IMR-90 (cell line): ENCODE measurements at regions not wholly inside any gene's neighbourhood (a gene's known extent, or its start where the extent isn't known, plus 50 kb on each side); places are given as distances from the start of the nearest gene placed in this dataset.

Source experiments
- ATAC-seq: fragments of 200-7000 bp; cut with Tn5 transposase; 2 replicates; pipeline ENCODE4 v1.9.1; 2020; ENCODE audit warnings: low read depth, mild to moderate bottlenecking, moderate library complexity
- BruUV-seq: library from RNA; stranded (reverse); fragments of 400-500 nt; replicated peaks from 2 replicates; lab custom pipeline; 2021; lab: Mats Ljungman, UMichigan
- CTCF ChIA-PET: fragments of 300-600 bp; formaldehyde crosslinking; extraction: SDS; loops from one replicate; lab custom pipeline; 2021; ENCODE audit warnings: antibody characterized with exemption; lab: Yijun Ruan, JAX
- POLR2A ChIA-PET: fragments of 300-600 bp; sonication (Branson Sonifier 250); formaldehyde crosslinking; loops from one replicate; lab custom pipeline; 2022; ENCODE audit warnings: antibody characterized with exemption; ENCODE audit not compliant: unreplicated experiment; lab: Charles Lee
- DNase-seq: peaks from one replicate; pipeline ENCODE4 v3.0.0; 2013
- H2AFZ ChIP-seq: replicated peaks from 2 replicates; pipeline ENCODE3; 2013; ENCODE audit warnings: low read length, mild to moderate bottlenecking; ENCODE audit not compliant: poor library complexity
- H2AK5ac ChIP-seq: 2 replicates; pipeline ENCODE4 v1.6.1; 2013; ENCODE audit warnings: low read depth, low read length, inconsistent platforms
- H2AK9ac ChIP-seq: replicated peaks from 2 replicates; pipeline ENCODE3; 2013; ENCODE audit warnings: mild to moderate bottlenecking, low read depth, low read length, moderate library complexity; ENCODE audit not compliant: poor library complexity
- H2BK120ac ChIP-seq: 2 replicates; pipeline ENCODE4 v1.6.1; 2013; ENCODE audit warnings: low read depth, low read length, inconsistent platforms
- H2BK15ac ChIP-seq: 3 replicates; pipeline ENCODE4 v1.6.1; 2013; ENCODE audit warnings: low read depth, low read length, inconsistent platforms
- H2BK20ac ChIP-seq: 2 replicates; pipeline ENCODE4 v1.6.1; 2013; ENCODE audit warnings: low read depth, mild to moderate bottlenecking, inconsistent platforms, low read length, moderate library complexity
- H2BK5ac ChIP-seq: 2 replicates; pipeline ENCODE4 v1.6.1; 2013; ENCODE audit warnings: mild to moderate bottlenecking, low read depth, low read length, inconsistent platforms; ENCODE audit not compliant: poor library complexity, severe bottlenecking
- H3K14ac ChIP-seq: replicated peaks from 2 replicates; pipeline ENCODE4 v1.6.1; 2013; ENCODE audit warnings: low read depth, low read length, inconsistent platforms
- H3K18ac ChIP-seq: 2 replicates; pipeline ENCODE4 v1.6.1; 2013; ENCODE audit warnings: low read depth, low read length, control low read depth
- H3K23ac ChIP-seq: 2 replicates; pipeline ENCODE4 v1.6.1; 2013; ENCODE audit warnings: low read depth, low read length, inconsistent platforms
- H3K27ac ChIP-seq: 2 replicates; pipeline ENCODE4 v1.5.1; 2013; ENCODE audit warnings: mild to moderate bottlenecking, control low read depth, low read length; ENCODE audit not compliant: insufficient read depth
- H3K27me3 ChIP-seq: 2 replicates; pipeline ENCODE4 v1.6.1; 2013; ENCODE audit warnings: low read length; ENCODE audit not compliant: control insufficient read depth, insufficient read depth
- H3K36me3 ChIP-seq: 2 replicates; pipeline ENCODE4 v1.6.1; 2013; ENCODE audit warnings: low read length, mixed read lengths; ENCODE audit not compliant: control insufficient read depth, insufficient read depth
- H3K4ac ChIP-seq: 2 replicates; pipeline ENCODE4 v1.6.1; 2013; ENCODE audit warnings: low read depth, low read length, inconsistent platforms
- H3K4me1 ChIP-seq: 2 replicates; pipeline ENCODE4 v1.6.1; 2013; ENCODE audit warnings: low read length, mixed read lengths; ENCODE audit not compliant: control insufficient read depth, insufficient read depth
- H3K4me2 ChIP-seq: 2 replicates; pipeline ENCODE4 v1.6.1; 2013; ENCODE audit warnings: low read depth, mild to moderate bottlenecking, control low read depth, low read length, moderate library complexity
- H3K4me3 ChIP-seq: 2 replicates; pipeline ENCODE4 v1.5.1; 2013; ENCODE audit warnings: low read depth, mild to moderate bottlenecking, control low read depth, low read length, moderate library complexity; ENCODE audit not compliant: insufficient read depth
- H3K56ac ChIP-seq: 2 replicates; pipeline ENCODE4 v1.6.1; 2013; ENCODE audit warnings: low read length, inconsistent platforms; ENCODE audit not compliant: insufficient read depth; ENCODE audit errors: extremely low read depth
- H3K79me1 ChIP-seq, 2 experiments: 2 replicates each; pipeline ENCODE4 v1.6.1; 2013; ENCODE audit warnings: low read length in 2 of 2, inconsistent platforms in 1 of 2, low read depth in 1 of 2
- H3K9ac ChIP-seq: 2 replicates; pipeline ENCODE4 v1.6.1; 2013; ENCODE audit warnings: low read depth, low read length, control low read depth
- H3K9me1 ChIP-seq: 2 replicates; pipeline ENCODE4 v1.6.1; 2013; ENCODE audit warnings: low read length, inconsistent platforms; ENCODE audit not compliant: insufficient read depth
- H3K9me3 ChIP-seq: 2 replicates; pipeline ENCODE4 v1.6.1; 2013; ENCODE audit warnings: low read length; ENCODE audit not compliant: control insufficient read depth, insufficient read depth
- H4K20me1 ChIP-seq: 2 replicates; pipeline ENCODE4 v1.6.1; 2013; ENCODE audit warnings: low read length, inconsistent platforms; ENCODE audit not compliant: insufficient read depth
- H4K5ac ChIP-seq: 2 replicates; pipeline ENCODE4 v1.6.1; 2013; ENCODE audit warnings: mild to moderate bottlenecking, low read depth, low read length, control low read depth
- H4K8ac ChIP-seq, 2 experiments: 2 replicates each; pipeline ENCODE4 v1.6.1; 2013; ENCODE audit warnings: low read depth in 2 of 2, low read length in 2 of 2, control low read depth in 1 of 2, inconsistent platforms in 1 of 2
- H4K91ac ChIP-seq: 2 replicates; pipeline ENCODE4 v1.6.1; 2013; ENCODE audit warnings: low read depth, low read length, inconsistent platforms; ENCODE audit not compliant: insufficient read depth
- CEBPB ChIP-seq: IDR thresholded peaks from 2 replicates; pipeline ENCODE4 v1.6.1; 2012; ENCODE audit warnings: low read depth, low read length, improper control_type of control experiment
- SMC3 ChIP-seq: fragments of 150-350 bp; IDR thresholded peaks from 2 replicates; pipeline ENCODE4 v1.6.1; 2016; ENCODE audit warnings: low read depth, mild to moderate bottlenecking, antibody characterized with exemption, low read length, moderate library complexity
- WGBS, 2 experiments: methylation state at CpG; one replicate each; pipeline versions ENCODE4 v1.1.5 to v1.1.7; 2013; ENCODE audit warnings: missing lambda C conversion rate in 2 of 2; ENCODE audit not compliant: insufficient read length in 1 of 2; ENCODE audit errors: extremely low coverage in 2 of 2; 5-methylcytosine and 5-hydroxymethylcytosine counted together
- dilution Hi-C: fragments of 300-500 bp; cut with HindIII; formaldehyde crosslinking; loops from one replicate; pipeline ENCODE4 v1.14.3; 2018; ENCODE audit warnings: low sequenced_read_pairs; ENCODE audit not compliant: unreplicated experiment
- in situ Hi-C: fragments of 300-500 bp; cut with MboI; formaldehyde crosslinking; loops from 3 replicates; pipeline ENCODE4 v1.14.3; 2019; ENCODE audit warnings: low sequenced_read_pairs, inconsistent platforms, mixed read lengths
- intact Hi-C: fragments of 100-400 bp; cut with micrococcal nuclease; formaldehyde crosslinking; loops from 2 replicates; pipeline ENCODE4 v1.10.0; 2022

DNA sequence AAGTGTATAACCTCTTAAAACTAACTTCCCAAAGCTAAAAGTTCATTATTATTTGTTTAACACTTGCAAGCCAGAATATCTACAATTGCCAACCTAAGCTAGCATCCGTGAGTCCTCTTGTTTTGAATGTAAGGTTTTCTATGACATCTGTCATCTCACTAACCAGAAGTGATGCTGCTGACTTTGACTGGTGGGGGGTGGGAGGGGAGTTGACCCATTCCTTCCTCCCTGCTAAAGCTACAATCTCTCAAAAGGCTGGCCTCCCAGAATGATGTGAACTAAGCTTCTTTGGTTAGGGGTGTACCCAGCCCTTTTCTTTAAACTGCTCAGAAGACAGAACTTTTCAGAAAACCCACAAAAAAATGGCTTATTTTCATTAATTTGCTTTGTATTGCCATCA, 280.6 kb downstream of the ZEB2 start:
- no peak overlapping the region for H3K4me2 ChIP-seq
- no peak overlapping the region for H3K27ac ChIP-seq
- TF ChIP-seq SMC3 (no peak), CEBPB (no peak)
- H2AK5ac ChIP-seq = no peak overlapping the region
- peaks cover 4% of the 10 kb centered on the region; the same call in 1 of the 2 replicates for H3K9me1 ChIP-seq
- H3K4ac ChIP-seq = no peak overlapping the region
- no peak overlapping the region for H4K91ac ChIP-seq
- no peak for DNase-seq
- H2AFZ ChIP-seq = no peak overlapping the region
- intact Hi-C loops (no loop called here), in situ Hi-C loops (no loop called here), dilution Hi-C loops (no loop called here)
- CTCF ChIA-PET = interaction anchor here (0.6 to 0.7 kb wide), 3 partner anchors 24 to 533 kb away, joined by 3 read pairs; no protein-coding TSS in a partner anchor
- POLR2A ChIA-PET = no interaction called here
- H2BK20ac ChIP-seq = no peak overlapping the region
- H4K8ac ChIP-seq = no peak overlapping the region
- H2BK120ac ChIP-seq = no peak overlapping the region
- no peak overlapping the region for H3K9ac ChIP-seq
- no peak overlapping the region for H3K14ac ChIP-seq
- no peaks in the 10 kb centered on the region for H3K27me3 ChIP-seq
- H2BK5ac ChIP-seq = no peak overlapping the region
- H2AK9ac ChIP-seq = no peak overlapping the region
- no peak overlapping the region for H3K4me3 ChIP-seq
- no peaks in the 10 kb centered on the region for H3K9me3 ChIP-seq
- no peak overlapping the region for H2BK15ac ChIP-seq
- ATAC-seq = no peak
- no peaks in the 10 kb centered on the region for H4K20me1 ChIP-seq
- no peak overlapping the region for H4K5ac ChIP-seq
- H3K18ac ChIP-seq = no peak overlapping the region
- WGBS, 2 experiments = no CpG with 5 or more reads among the region's 1 CpG
- H3K4me1 ChIP-seq = no peaks in the 10 kb centered on the region
- 0 out of 4 replicates have a peak, but pooled peaks cover 0 to 4% of the 10 kb centered on the region in 2 experiments for H3K79me1 ChIP-seq
- no TSS peak for BruUV-seq
- no peaks in the 10 kb centered on the region for H3K36me3 ChIP-seq
- no peak overlapping the region for H3K56ac ChIP-seq
- H3K23ac ChIP-seq = no peak overlapping the region
